ENCODE measurements at regions not wholly inside any gene's neighbourhood (a gene's known extent, or its start where the extent isn't known, plus 50 kb on each side); places are given as distances from the start of the nearest gene placed in this dataset.

DNA sequence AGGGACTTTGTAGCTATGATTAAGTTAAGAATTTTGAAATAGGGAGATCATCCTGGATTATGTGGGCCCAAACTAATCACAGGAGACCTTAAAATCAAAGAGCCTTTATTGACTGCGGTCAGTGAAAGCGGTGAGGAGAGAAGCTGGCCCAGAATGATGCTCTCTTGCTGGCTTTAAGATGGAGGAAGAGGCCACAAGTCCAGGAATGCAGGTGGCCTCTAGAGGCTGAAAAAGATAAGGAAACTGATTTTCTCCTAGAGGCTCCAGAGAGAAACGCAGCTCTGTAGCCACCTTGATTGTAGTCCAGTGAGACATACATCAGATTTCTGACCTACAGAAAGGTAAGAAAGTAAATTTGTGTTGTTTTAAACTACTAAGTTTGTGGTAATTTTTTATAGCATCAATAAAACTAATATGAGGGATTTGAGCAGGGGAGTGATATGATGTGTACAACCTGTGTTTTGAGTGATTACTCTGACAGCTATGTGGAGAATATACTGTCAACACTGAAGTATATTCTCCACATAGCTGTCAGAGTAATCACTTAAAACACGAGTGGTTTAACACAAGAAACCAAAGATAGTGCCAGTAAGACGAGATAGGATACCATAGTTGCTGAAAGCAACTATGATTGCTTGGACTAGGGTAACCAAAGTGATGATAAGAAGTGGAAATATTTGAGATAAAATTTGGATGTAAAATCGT lies 364.4 kb upstream of the CHST9 start:
- no peaks in the 10 kb centered on the region for H3K4me1 ChIP-seq (ENCODE audit: control insufficient read depth, extremely low read depth, insufficient read depth, low read length)
- DNase-seq (ENCODE audit: low read depth, low spot score) = no peak
- dilution Hi-C loops (cut with MboI; ENCODE audit: extremely low pct_ligation_motif_present, low sequenced_read_pairs) = no loop called here
- no peaks in the 10 kb centered on the region for H3K27me3 ChIP-seq (ENCODE audit: control insufficient read depth in 2 of 2, insufficient read depth in 2 of 2, low read length in 2 of 2)
- ChIA-PET POLR2A (no interaction called here), CTCF (no interaction called here)
- no TSS peak for BruUV-seq (replicated peaks)
- H3K9me3 ChIP-seq (replicated peaks; ENCODE audit: control insufficient read depth, insufficient read depth, low read length) = no peaks in the 10 kb centered on the region
- no peak overlapping the region for H3K27ac ChIP-seq (ENCODE audit: insufficient read depth, low read depth, low read length)
- no peaks in the 10 kb centered on the region for H3K36me3 ChIP-seq (ENCODE audit: control insufficient read depth in 2 of 2, extremely low read depth in 1 of 2, insufficient read depth in 2 of 2, low read length in 2 of 2)
- no peaks in the 10 kb centered on the region for H3K9me1 ChIP-seq (replicated peaks; ENCODE audit: control insufficient read depth, extremely low read depth, insufficient read depth, low read length)
- no peak for FAIRE-seq
- H3K79me2 ChIP-seq (ENCODE audit: control insufficient read depth, insufficient read depth, low read length) = no peaks in the 10 kb centered on the region
- no peak for TF ChIP-seq GATA2 (IDR thresholded peaks at IDR 0.05; ENCODE audit: insufficient read depth, insufficient read length, low read depth, low read length)
- TF ChIP-seq JUN (IDR thresholded peaks at IDR 0.05; ENCODE audit: borderline replicate concordance, insufficient read depth, insufficient read length, low read depth) = no peak
- TF ChIP-seq, protein P1, sequence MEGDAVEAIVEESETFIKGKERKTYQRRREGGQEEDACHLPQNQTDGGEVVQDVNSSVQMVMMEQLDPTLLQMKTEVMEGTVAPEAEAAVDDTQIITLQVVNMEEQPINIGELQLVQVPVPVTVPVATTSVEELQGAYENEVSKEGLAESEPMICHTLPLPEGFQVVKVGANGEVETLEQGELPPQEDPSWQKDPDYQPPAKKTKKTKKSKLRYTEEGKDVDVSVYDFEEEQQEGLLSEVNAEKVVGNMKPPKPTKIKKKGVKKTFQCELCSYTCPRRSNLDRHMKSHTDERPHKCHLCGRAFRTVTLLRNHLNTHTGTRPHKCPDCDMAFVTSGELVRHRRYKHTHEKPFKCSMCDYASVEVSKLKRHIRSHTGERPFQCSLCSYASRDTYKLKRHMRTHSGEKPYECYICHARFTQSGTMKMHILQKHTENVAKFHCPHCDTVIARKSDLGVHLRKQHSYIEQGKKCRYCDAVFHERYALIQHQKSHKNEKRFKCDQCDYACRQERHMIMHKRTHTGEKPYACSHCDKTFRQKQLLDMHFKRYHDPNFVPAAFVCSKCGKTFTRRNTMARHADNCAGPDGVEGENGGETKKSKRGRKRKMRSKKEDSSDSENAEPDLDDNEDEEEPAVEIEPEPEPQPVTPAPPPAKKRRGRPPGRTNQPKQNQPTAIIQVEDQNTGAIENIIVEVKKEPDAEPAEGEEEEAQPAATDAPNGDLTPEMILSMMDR (IDR thresholded peaks at IDR 0.05; ENCODE audit: extremely low read depth in 1 of 2, insufficient read depth in 1 of 2, low read depth in 1 of 2, low read length in 2 of 2) = no peak
- TF ChIP-seq EZH2 (IDR thresholded peaks at IDR 0.05; ENCODE audit: borderline replicate concordance, low read depth, low read length, severe bottlenecking) = no peak
- TF ChIP-seq, protein P2, sequence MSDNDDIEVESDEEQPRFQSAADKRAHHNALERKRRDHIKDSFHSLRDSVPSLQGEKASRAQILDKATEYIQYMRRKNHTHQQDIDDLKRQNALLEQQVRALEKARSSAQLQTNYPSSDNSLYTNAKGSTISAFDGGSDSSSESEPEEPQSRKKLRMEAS (IDR thresholded peaks at IDR 0.05; ENCODE audit: insufficient read depth, insufficient read length) = no peak
- TF ChIP-seq FOS (IDR thresholded peaks at IDR 0.05; ENCODE audit: borderline replicate concordance, insufficient read depth, low read length) = no peak
- TF ChIP-seq MYC (IDR thresholded peaks at IDR 0.05; ENCODE audit: low read depth, low read length) = no peak
- no peak for TF ChIP-seq POLR2AphosphoS5 (IDR thresholded peaks at IDR 0.05; ENCODE audit: insufficient read depth, low read depth, low read length)
- TF ChIP-seq POLR2A (IDR thresholded peaks at IDR 0.05; ENCODE audit: low read depth, low read length) = no peak
- no peak overlapping the region for H3K4me2 ChIP-seq (ENCODE audit: insufficient read depth, low read length)
- no peak overlapping the region for H2AFZ ChIP-seq (ENCODE audit: low read depth, low read length)
- intact Hi-C loops (cut with micrococcal nuclease) = no loop called here
- H3K4me3 ChIP-seq (replicated peaks in 1 of 3; ENCODE audit: insufficient read depth in 1 of 3, low read depth in 1 of 3, low read length in 3 of 3) = no peak overlapping the region
- no peaks in the 10 kb centered on the region for H4K20me1 ChIP-seq (replicated peaks; ENCODE audit: control insufficient read depth, extremely low read depth, insufficient read depth, low read length)
- no peak overlapping the region for H3K9ac ChIP-seq (replicated peaks; ENCODE audit: extremely low read depth, insufficient read depth, low read length)
